Neural cell (in vitro differentiated cells): ENCODE measurements at regions not wholly inside any gene's neighbourhood (a gene's known extent, or its start where the extent isn't known, plus 50 kb on each side); places are given as distances from the start of the nearest gene placed in this dataset.

Experiments
- H2AFZ ChIP-seq: fragments of 200-600, 300-800 bp; sonication (generic), shearing (Covaris generic); 2 replicates; pipeline ENCODE4 v1.6.0; 2014; ENCODE audit warnings: low read depth, mild to moderate bottlenecking, antibody characterized with exemption, low read length, moderate library complexity
- H3F3A ChIP-seq: fragments of 200-600 bp; shearing (Covaris generic); 2 replicates; pipeline ENCODE4 v1.6.1; 2016; ENCODE audit warnings: mild to moderate bottlenecking, moderate library complexity, mixed read lengths, antibody characterized with exemption, low read length; ENCODE audit not compliant: insufficient read depth, poor library complexity, severe bottlenecking
- H3K27ac ChIP-seq: fragments of 200-600, 300-800 bp; sonication (generic), shearing (Covaris generic); 2 replicates; pipeline ENCODE4 v1.5.1; 2014; ENCODE audit warnings: mild to moderate bottlenecking, low read length, moderate library complexity
- H3K27me3 ChIP-seq: fragments of 300-800, 200-600 bp; sonication (generic), shearing (Covaris generic); 2 replicates; pipeline ENCODE4 v1.6.0; 2014; ENCODE audit warnings: mild to moderate bottlenecking, low read depth, low read length, moderate library complexity; ENCODE audit not compliant: insufficient read depth
- H3K36me3 ChIP-seq: fragments of 300-800, 200-600 bp; sonication (generic), shearing (Covaris generic); 2 replicates; pipeline ENCODE4 v1.5.1; 2014; ENCODE audit warnings: mild to moderate bottlenecking, antibody characterized with exemption, low read length, moderate library complexity; ENCODE audit not compliant: insufficient read depth
- H3K4me2 ChIP-seq: fragments of 300-800, 200-600 bp; sonication (generic), shearing (Covaris generic); 2 replicates; pipeline ENCODE4 v1.6.0; 2014; ENCODE audit warnings: mild to moderate bottlenecking, low read length
- H3K4me3 ChIP-seq: fragments of 300-800, 200-600 bp; sonication (generic), shearing (Covaris generic); 2 replicates; pipeline ENCODE4 v1.5.1; 2014; ENCODE audit warnings: mild to moderate bottlenecking, low read length, moderate library complexity
- H3K79me2 ChIP-seq: fragments of 200-600 bp; shearing (Covaris generic); replicated peaks from 2 replicates; pipeline ENCODE4 v1.6.0; 2014; ENCODE audit warnings: mild to moderate bottlenecking, low read length, moderate library complexity; ENCODE audit not compliant: insufficient read depth
- H3K9ac ChIP-seq: fragments of 300-800, 200-600 bp; sonication (generic), shearing (Covaris generic); 2 replicates; pipeline ENCODE4 v1.6.1; 2016; ENCODE audit warnings: mild to moderate bottlenecking, low read length, mixed read lengths
- H3K9me2 ChIP-seq: fragments of 200-600 bp; shearing (Covaris generic); 2 replicates; pipeline ENCODE4 v1.6.1; 2016; ENCODE audit warnings: mild to moderate bottlenecking, low read length, mixed read lengths; ENCODE audit not compliant: insufficient read depth
- H3K9me3 ChIP-seq: fragments of 200-600, 300-800 bp; sonication (generic), shearing (Covaris generic); 2 replicates; pipeline ENCODE4 v1.6.1; 2016; ENCODE audit warnings: mild to moderate bottlenecking, mixed run types, low read length, moderate library complexity, mixed read lengths
- H4K20me1 ChIP-seq: fragments of 200-600 bp; shearing (Covaris generic); 2 replicates; pipeline ENCODE4 v1.6.1; 2016; ENCODE audit warnings: mild to moderate bottlenecking, mixed run types; ENCODE audit not compliant: insufficient read depth
- CTCF ChIP-seq: fragments of 450-650 bp; IDR thresholded peaks from 2 replicates; pipeline ENCODE4 v1.5.1; 2014; ENCODE audit warnings: antibody characterized with exemption, mild to moderate bottlenecking, moderate library complexity; ENCODE audit not compliant: poor library complexity, severe bottlenecking
- EP300 ChIP-seq: fragments of 450-650 bp; conservative IDR thresholded peaks from 2 replicates; pipeline ENCODE4 v1.6.1; 2014; ENCODE audit warnings: antibody characterized with exemption, mild to moderate bottlenecking, moderate library complexity; ENCODE audit not compliant: poor library complexity, severe bottlenecking
- EZH2 ChIP-seq: fragments of 200-600, 300-800 bp; shearing (Covaris generic), sonication (generic); IDR thresholded peaks from 2 replicates; pipeline ENCODE4 v1.6.1; 2014; ENCODE audit warnings: antibody characterized with exemption, low read length, borderline replicate concordance, mild to moderate bottlenecking; ENCODE audit not compliant: insufficient read depth, poor library complexity, severe bottlenecking
- MXI1 ChIP-seq: fragments of 450-650 bp; conservative IDR thresholded peaks from 2 replicates; pipeline ENCODE4 v1.6.1; 2014; ENCODE audit warnings: antibody characterized with exemption, mild to moderate bottlenecking; ENCODE audit not compliant: poor library complexity, severe bottlenecking
- POLR2AphosphoS5 ChIP-seq: IDR thresholded peaks from 2 replicates; pipeline ENCODE4 v1.6.1; 2012
- RAD21 ChIP-seq: fragments of 450-650 bp; conservative IDR thresholded peaks from 2 replicates; pipeline ENCODE4 v1.6.1; 2014; ENCODE audit warnings: antibody characterized with exemption, mild to moderate bottlenecking, moderate library complexity
- REST ChIP-seq: IDR thresholded peaks from 2 replicates; pipeline ENCODE4 v1.6.1; 2012; ENCODE audit warnings: borderline replicate concordance
- SMC3 ChIP-seq: fragments of 450-650 bp; conservative IDR thresholded peaks from 2 replicates; pipeline ENCODE4 v1.6.1; 2014; ENCODE audit warnings: antibody characterized with exemption, mild to moderate bottlenecking, moderate library complexity; ENCODE audit not compliant: poor library complexity
- TAF1 ChIP-seq: IDR thresholded peaks from 2 replicates; pipeline ENCODE4 v1.6.1; 2012; ENCODE audit warnings: low read depth

- Histone ChIP-seq H3K9ac (no peak overlapping the region), H3K79me2 (no peaks in the 10 kb centered on the region), H3K9me2 (no peaks in the 10 kb centered on the region), H4K20me1 (no peaks in the 10 kb centered on the region), H3K27ac (no peak overlapping the region), H3F3A (no peaks in the 10 kb centered on the region), H2AFZ (no peak overlapping the region), H3K36me3 (no peaks in the 10 kb centered on the region), H3K4me3 (no peak overlapping the region), H3K4me2 (no peak overlapping the region), H3K9me3 (no peaks in the 10 kb centered on the region), H3K27me3 (no peaks in the 10 kb centered on the region)
- no peak for TF ChIP-seq TAF1
- TF ChIP-seq RAD21: no peak
- no peak for TF ChIP-seq EP300
- no peak for TF ChIP-seq REST
- TF ChIP-seq CTCF: no peak
- TF ChIP-seq POLR2AphosphoS5: no peak
- TF ChIP-seq SMC3: no peak
These were observed 1295.9 kb downstream of the JRKL start for GRCh38 chr11:97685695-97686094.

- Histone ChIP-seq H3K9me3 (no peaks in the 10 kb centered on the region), H3K9me2 (no peaks in the 10 kb centered on the region), H3K4me2 (no peak overlapping the region), H3K4me3 (no peak overlapping the region), H2AFZ (no peak overlapping the region), H3K27ac (no peak overlapping the region), H3K9ac (no peak overlapping the region), H3K27me3 (no peaks in the 10 kb centered on the region), H3K79me2 (no peaks in the 10 kb centered on the region), H3K36me3 (no peaks in the 10 kb centered on the region), H3F3A (no peaks in the 10 kb centered on the region), H4K20me1 (no peaks in the 10 kb centered on the region)
- TF ChIP-seq SMC3 (no peak), EZH2 (no peak)
These were observed 1297.3 kb downstream of the JRKL start for GRCh38 chr11:97687111-97687510.

- H3K36me3 ChIP-seq: no peaks in the 10 kb centered on the region
- H4K20me1 ChIP-seq: no peaks in the 10 kb centered on the region
- no peak overlapping the region for H3K27ac ChIP-seq
- no peaks in the 10 kb centered on the region for H3F3A ChIP-seq
- no peak overlapping the region for H2AFZ ChIP-seq
- H3K27me3 ChIP-seq: no peaks in the 10 kb centered on the region
- H3K4me2 ChIP-seq: no peak overlapping the region
- H3K79me2 ChIP-seq: no peaks in the 10 kb centered on the region
- no peaks in the 10 kb centered on the region for H3K9me3 ChIP-seq
- TF ChIP-seq EZH2: no peak
- no peak for TF ChIP-seq CTCF
- TF ChIP-seq POLR2AphosphoS5: no peak
- no peak for TF ChIP-seq SMC3
- no peak for TF ChIP-seq TAF1
- TF ChIP-seq EP300: no peak
- TF ChIP-seq RAD21: no peak
- no peak for TF ChIP-seq MXI1
- TF ChIP-seq REST: no peak
- no peaks in the 10 kb centered on the region for H3K9me2 ChIP-seq
- no peak overlapping the region for H3K9ac ChIP-seq
- no peak overlapping the region for H3K4me3 ChIP-seq
These were observed 1301.2 kb downstream of the JRKL start for GRCh38 chr11:97691061-97691460.
